Hepatocyte (in vitro differentiated cells): ENCODE measurements at regions not wholly inside any gene's neighbourhood (a gene's known extent, or its start where the extent isn't known, plus 50 kb on each side); places are given as distances from the start of the nearest gene placed in this dataset.
A peak's percentile ranks its signal among the peaks of the same experiment; 100 is the strongest.

Source experiments
- DNase-seq: peaks from one replicate; pipeline ENCODE4 v3.0.0-alpha.2; 2016; ENCODE audit warnings: low spot score
- H2AFZ ChIP-seq: fragments of 200-600 bp; sonication (generic); 2 replicates; pipeline ENCODE4 v1.6.0; 2016; ENCODE audit warnings: antibody characterized with exemption, mild to moderate bottlenecking
- H3K27ac ChIP-seq: fragments of 200-600 bp; sonication (generic); 2 replicates; pipeline ENCODE4 v1.5.1; 2016; ENCODE audit warnings: mild to moderate bottlenecking
- H3K27me3 ChIP-seq: fragments of 200-600 bp; sonication (generic); 2 replicates; pipeline ENCODE4 v1.6.1; 2016
- H3K36me3 ChIP-seq: fragments of 200-600 bp; sonication (generic); replicated peaks from 2 replicates; pipeline ENCODE4 v1.5.1; 2016; ENCODE audit warnings: low read depth; ENCODE audit not compliant: insufficient read depth
- H3K4me1 ChIP-seq: fragments of 200-600 bp; sonication (generic); 2 replicates; pipeline ENCODE4 v1.5.1; 2016; ENCODE audit warnings: mild to moderate bottlenecking, moderate library complexity; ENCODE audit not compliant: insufficient read depth
- H3K4me2 ChIP-seq: fragments of 200-600 bp; sonication (generic); 2 replicates; pipeline ENCODE4 v1.6.0; 2016
- H3K4me3 ChIP-seq: fragments of 200-600 bp; sonication (generic); 2 replicates; pipeline ENCODE4 v1.5.1; 2016; ENCODE audit warnings: mild to moderate bottlenecking
- H3K79me2 ChIP-seq: fragments of 200-600 bp; sonication (generic); 2 replicates; pipeline ENCODE4 v1.6.0; 2017; ENCODE audit warnings: mild to moderate bottlenecking
- H3K9me2 ChIP-seq: fragments of 200-600 bp; sonication (generic); replicated peaks from 2 replicates; pipeline ENCODE4 v1.6.0; 2017; ENCODE audit warnings: mild to moderate bottlenecking; ENCODE audit not compliant: insufficient read depth
- H3K9me3 ChIP-seq: fragments of 200-600 bp; sonication (generic); 2 replicates; pipeline ENCODE4 v1.5.1; 2016; ENCODE audit warnings: low read depth, mild to moderate bottlenecking
- H4K20me1 ChIP-seq: fragments of 200-600 bp; sonication (generic); 2 replicates; pipeline ENCODE4 v1.6.0; 2016; ENCODE audit warnings: mild to moderate bottlenecking; ENCODE audit not compliant: insufficient read depth, poor library complexity, severe bottlenecking
- CTCF ChIP-seq: fragments of 200-600 bp; sonication (generic); IDR thresholded peaks from 2 replicates; pipeline ENCODE4 v1.5.1; 2016; ENCODE audit warnings: antibody characterized with exemption, mild to moderate bottlenecking; ENCODE audit not compliant: poor library complexity
- EZH2 ChIP-seq: fragments of 200-600 bp; sonication (generic); IDR thresholded peaks from 2 replicates; pipeline ENCODE4 v1.6.1; 2016; ENCODE audit warnings: antibody characterized with exemption, mild to moderate bottlenecking, borderline replicate concordance
- EZH2phosphoT487 ChIP-seq: fragments of 200-600 bp; sonication (generic); IDR thresholded peaks from one replicate; pipeline ENCODE4 v1.6.1; 2018; ENCODE audit warnings: antibody characterized with exemption, mild to moderate bottlenecking, low read depth, moderate library complexity; ENCODE audit not compliant: unreplicated experiment, severe bottlenecking
- WGBS: methylation state at CpG from one replicate; pipeline ENCODE4 v1.1.6; 2016; ENCODE audit warnings: low lambda C conversion rate; ENCODE audit errors: missing lambda C conversion rate; 5-methylcytosine and 5-hydroxymethylcytosine counted together

DNA sequence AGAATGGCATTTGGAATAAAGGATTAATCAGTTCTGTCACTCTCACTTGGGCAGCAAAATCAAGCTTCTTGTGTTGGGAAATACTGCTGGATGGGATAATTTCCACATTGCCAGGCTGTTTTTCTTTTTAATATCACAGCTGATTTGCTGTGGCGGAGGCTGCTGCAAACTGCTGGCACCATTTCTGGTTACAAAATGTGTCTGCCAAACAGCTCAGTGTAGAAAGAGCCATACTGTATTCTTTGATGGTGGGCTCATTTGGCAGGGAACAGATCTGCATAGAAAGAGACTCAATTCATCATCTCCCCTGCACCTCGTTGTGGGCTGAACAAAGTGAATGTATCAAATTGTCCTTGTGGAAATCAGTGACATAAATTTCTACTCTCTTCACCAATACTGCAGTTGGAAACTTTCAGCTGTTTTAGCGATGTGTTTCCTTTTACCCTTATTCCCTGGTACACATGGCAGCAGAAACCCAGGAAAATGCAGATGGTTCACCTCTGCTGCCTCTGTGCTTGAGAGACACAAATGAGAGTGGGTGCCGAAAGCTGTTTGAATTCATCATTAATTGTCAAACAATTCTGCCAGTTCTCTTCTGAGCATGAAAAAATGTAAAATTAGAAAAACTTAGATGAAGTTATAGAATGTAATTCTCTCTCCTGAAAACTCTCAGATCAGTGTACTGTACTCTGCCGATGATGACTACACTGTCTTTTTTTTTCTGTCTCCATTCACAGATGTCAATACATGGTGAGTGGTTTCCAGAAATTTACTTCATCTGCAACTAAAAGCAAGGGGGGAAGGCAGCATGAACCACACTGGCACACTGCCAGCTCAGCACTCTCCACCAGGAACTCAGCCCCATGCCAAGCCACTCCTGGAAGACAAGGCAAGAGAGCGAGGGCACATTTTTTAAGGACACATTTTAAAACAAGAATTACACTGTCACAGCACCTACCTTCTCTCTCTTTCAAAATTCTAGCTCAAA is 75.0 kb downstream of the HMHB1 start:
- TF ChIP-seq EZH2 (no peak), EZH2phosphoT487 (no peak), CTCF (no peak)
- H2AFZ ChIP-seq: no peak overlapping the region
- no peaks in the 10 kb centered on the region for H3K79me2 ChIP-seq
- no peaks in the 10 kb centered on the region for H3K36me3 ChIP-seq
- H3K9me2 ChIP-seq: no peaks in the 10 kb centered on the region
- H3K27me3 ChIP-seq: no peaks in the 10 kb centered on the region
- 70% methylated on average over 6 of the region's 6 CpGs for WGBS
- peak overlapping the region; percentile 34 for H3K27ac ChIP-seq
- H3K4me3 ChIP-seq: no peak overlapping the region
- DNase-seq: no peak
- peaks cover 17% of the 10 kb centered on the region for H3K4me1 ChIP-seq
- no peaks in the 10 kb centered on the region for H3K9me3 ChIP-seq
- H3K4me2 ChIP-seq: no peak overlapping the region
- no peaks in the 10 kb centered on the region for H4K20me1 ChIP-seq

GRCh38 chr5:143887903-143888665 is 76.1 kb downstream of the HMHB1 start:
- TF ChIP-seq EZH2 (no peak), EZH2phosphoT487 (no peak), CTCF (no peak)
- 62% methylated on average over 5 of the region's 5 CpGs for WGBS
- H3K79me2 ChIP-seq: no peaks in the 10 kb centered on the region
- no peak overlapping the region for H3K4me2 ChIP-seq
- no peaks in the 10 kb centered on the region for H4K20me1 ChIP-seq
- no peaks in the 10 kb centered on the region for H3K9me2 ChIP-seq
- H3K9me3 ChIP-seq: no peaks in the 10 kb centered on the region
- no peak for DNase-seq
- no peak overlapping the region for H3K27ac ChIP-seq
- H2AFZ ChIP-seq: no peak overlapping the region
- peaks cover 17% of the 10 kb centered on the region for H3K4me1 ChIP-seq
- H3K4me3 ChIP-seq: no peak overlapping the region
- no peaks in the 10 kb centered on the region for H3K36me3 ChIP-seq
- H3K27me3 ChIP-seq: no peaks in the 10 kb centered on the region

DNA sequence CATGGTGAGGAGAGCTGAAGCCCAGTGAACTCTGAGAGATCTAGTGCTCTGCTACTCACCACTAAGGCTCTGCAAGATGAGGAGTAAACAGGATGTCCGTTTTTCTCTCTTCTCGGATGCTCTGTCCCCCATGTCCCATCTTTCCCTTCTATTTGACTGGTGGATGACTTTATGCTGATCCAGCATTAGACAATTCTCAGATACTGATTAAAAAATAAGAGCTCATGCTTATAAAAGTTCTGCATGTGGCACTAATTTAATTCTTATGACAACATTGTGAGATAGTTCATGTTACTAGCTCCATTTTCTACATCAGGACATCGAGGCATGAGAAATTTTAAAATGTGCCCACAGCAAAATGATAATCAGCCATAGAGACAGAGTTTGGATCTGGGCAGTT is 77.0 kb downstream of the HMHB1 start:
- DNase-seq: no peak
- Histone ChIP-seq H4K20me1 (no peaks in the 10 kb centered on the region), H2AFZ (no peak overlapping the region), H3K4me3 (no peak overlapping the region), H3K4me2 (no peak overlapping the region), H3K79me2 (no peaks in the 10 kb centered on the region), H3K9me2 (no peaks in the 10 kb centered on the region), H3K36me3 (no peaks in the 10 kb centered on the region), H3K4me1 (peaks cover 17% of the 10 kb centered on the region), H3K27me3 (no peaks in the 10 kb centered on the region), H3K27ac (no peak overlapping the region), H3K9me3 (no peaks in the 10 kb centered on the region)
- TF ChIP-seq EZH2 (no peak), CTCF (no peak), EZH2phosphoT487 (no peak)
- whole genome bisulfite sequencing: 84% methylated on average over 3 of the region's 3 CpGs
